ENCODE measurements at regions not wholly inside any gene's neighbourhood (a gene's known extent, or its start where the extent isn't known, plus 50 kb on each side); places are given as distances from the start of the nearest gene placed in this dataset.

DNA sequence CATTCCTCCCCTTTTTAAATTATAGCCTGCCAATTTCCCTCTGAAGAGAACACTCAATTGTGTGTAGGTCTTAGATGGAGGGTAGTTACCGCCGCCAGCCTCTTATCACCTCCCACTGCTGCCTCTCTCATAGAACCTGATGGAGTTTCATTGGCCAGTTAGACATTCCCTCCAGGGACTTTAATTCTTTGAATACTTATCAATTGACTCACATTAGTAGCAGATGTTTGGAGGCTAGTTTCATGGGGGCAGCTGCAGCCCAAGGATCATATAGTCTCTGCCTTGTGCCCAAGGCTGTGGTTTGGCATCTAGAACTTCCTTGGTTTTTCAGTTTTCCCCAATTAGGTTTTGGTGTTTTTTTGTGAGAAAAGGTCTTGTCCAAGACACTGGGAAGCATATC lies 318.9 kb upstream of the HTR2A start:
- no peaks in the 10 kb centered on the region for H3K4me1 ChIP-seq
- TF ChIP-seq EP300 (IDR thresholded peaks at IDR 0.05): no peak
- no peak for TF ChIP-seq CTCF (IDR thresholded peaks at IDR 0.05)
- TF ChIP-seq POLR2AphosphoS5 (IDR thresholded peaks at IDR 0.05): no peak
- TF ChIP-seq POLR2A (IDR thresholded peaks at IDR 0.05): no peak
- no peaks in the 10 kb centered on the region for H3K36me3 ChIP-seq
- WGBS, 2 donors: 96% methylated on average over 2 of the region's 2 CpGs
- no peaks in the 10 kb centered on the region for H3K9me3 ChIP-seq
- intact Hi-C loops (cut with DNase I): no loop called here
- no peak overlapping the region for H3K27ac ChIP-seq
- no peak for DNase-seq
- H3K27me3 ChIP-seq: no peaks in the 10 kb centered on the region
- H3K4me3 ChIP-seq: no peak overlapping the region

DNA sequence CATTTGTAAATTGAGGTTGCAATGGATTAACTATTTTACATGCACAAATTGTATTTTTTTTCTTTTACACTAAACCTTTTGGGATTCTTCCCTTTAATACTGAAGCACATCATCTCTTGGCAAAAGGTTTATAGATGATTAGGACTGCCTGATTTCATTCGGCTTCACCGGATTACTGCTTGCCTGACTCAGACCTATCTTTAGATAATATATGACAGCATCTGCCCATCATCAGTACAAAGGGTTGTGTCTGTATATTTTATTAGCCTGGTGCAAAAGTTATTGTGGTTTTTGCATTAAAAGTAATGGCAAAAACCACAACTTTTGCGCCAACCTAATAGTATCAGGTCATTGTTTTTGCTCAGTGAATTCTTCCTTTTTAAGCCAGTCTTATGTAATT lies 316.2 kb upstream of the HTR2A start:
- 94 to 95% methylated on average over 3 of the region's 3 CpGs for WGBS, 2 donors
- TF ChIP-seq CTCF (IDR thresholded peaks at IDR 0.05): no peak
- no peak for TF ChIP-seq POLR2A (IDR thresholded peaks at IDR 0.05)
- TF ChIP-seq POLR2AphosphoS5 (IDR thresholded peaks at IDR 0.05): no peak
- no peak for TF ChIP-seq EP300 (IDR thresholded peaks at IDR 0.05)
- intact Hi-C loops (cut with DNase I): no loop called here
- no peaks in the 10 kb centered on the region for H3K36me3 ChIP-seq
- H3K4me1 ChIP-seq: no peaks in the 10 kb centered on the region
- no peak overlapping the region for H3K4me3 ChIP-seq
- H3K27me3 ChIP-seq: no peaks in the 10 kb centered on the region
- no peak for DNase-seq
- H3K9me3 ChIP-seq: no peaks in the 10 kb centered on the region
- H3K27ac ChIP-seq: no peak overlapping the region

- Histone ChIP-seq H3K4me3 (no peak overlapping the region), H3K27me3 (no peaks in the 10 kb centered on the region), H3K36me3 (no peaks in the 10 kb centered on the region), H3K9me3 (no peaks in the 10 kb centered on the region), H3K27ac (no peak overlapping the region), H3K4me1 (no peaks in the 10 kb centered on the region)
- DNase-seq: no peak
- intact Hi-C loops (cut with DNase I): no loop called here
- TF ChIP-seq EP300 (IDR thresholded peaks at IDR 0.05) (no peak), POLR2A (IDR thresholded peaks at IDR 0.05) (no peak), POLR2AphosphoS5 (IDR thresholded peaks at IDR 0.05) (no peak), CTCF (IDR thresholded peaks at IDR 0.05) (no peak)
- 20 to 41% methylated on average over 5 of the region's 5 CpGs for WGBS, 2 donors
Measured at GRCh38 chr13:47211106-47211505, 314.3 kb upstream of the HTR2A start.

- no peak overlapping the region for H3K4me3 ChIP-seq
- no peak for TF ChIP-seq POLR2AphosphoS5 (IDR thresholded peaks at IDR 0.05)
- no peak for TF ChIP-seq CTCF (IDR thresholded peaks at IDR 0.05)
- TF ChIP-seq POLR2A (IDR thresholded peaks at IDR 0.05): no peak
- no peak for TF ChIP-seq EP300 (IDR thresholded peaks at IDR 0.05)
- H3K4me1 ChIP-seq: no peaks in the 10 kb centered on the region
- WGBS, 2 donors: 23 to 62% methylated on average over 3 of the region's 3 CpGs
- H3K27ac ChIP-seq: no peak overlapping the region
- H3K36me3 ChIP-seq: no peaks in the 10 kb centered on the region
- DNase-seq: no peak
- intact Hi-C loops (cut with DNase I): no loop called here
- no peaks in the 10 kb centered on the region for H3K9me3 ChIP-seq
- no peaks in the 10 kb centered on the region for H3K27me3 ChIP-seq
Measured at GRCh38 chr13:47206111-47206510, 309.3 kb upstream of the HTR2A start.

DNA sequence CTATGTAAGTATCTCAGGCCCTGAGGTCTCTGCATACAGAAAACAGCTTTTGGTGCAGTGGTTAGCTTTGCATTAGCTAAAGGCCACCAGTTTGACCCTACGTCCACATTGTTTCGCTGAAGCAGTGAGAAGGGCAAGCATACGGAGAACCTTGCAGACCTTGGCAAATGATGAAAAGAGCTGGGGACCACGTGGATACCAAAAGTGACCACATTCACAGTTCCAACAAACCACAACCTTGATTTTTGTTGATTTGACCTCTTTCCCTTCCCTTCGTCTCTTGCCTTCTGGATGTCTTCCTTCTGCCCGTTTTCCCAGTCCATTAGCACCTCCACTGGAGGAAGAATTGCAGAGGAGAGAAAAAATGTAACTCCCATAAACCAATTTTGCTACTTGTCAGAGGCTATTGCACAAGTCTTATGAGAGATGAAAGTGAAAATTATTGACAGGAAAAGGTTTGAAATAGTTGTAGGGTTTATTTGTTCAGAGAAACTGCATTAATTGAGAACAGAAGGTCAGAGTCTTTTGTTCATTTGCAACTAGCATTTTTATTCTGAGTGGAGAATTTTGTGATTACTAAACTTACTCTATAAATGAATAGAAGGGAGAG lies 293.9 kb upstream of the HTR2A start:
- no peaks in the 10 kb centered on the region for H3K27me3 ChIP-seq
- no peaks in the 10 kb centered on the region for H3K4me1 ChIP-seq
- H3K27ac ChIP-seq: no peak overlapping the region
- intact Hi-C loops (cut with DNase I): no loop called here
- WGBS, 2 donors: 67 to 77% methylated on average over 6 of the region's 6 CpGs
- H3K4me3 ChIP-seq: no peak overlapping the region
- DNase-seq: no peak
- no peaks in the 10 kb centered on the region for H3K9me3 ChIP-seq
- no peaks in the 10 kb centered on the region for H3K36me3 ChIP-seq
- TF ChIP-seq CTCF (IDR thresholded peaks at IDR 0.05) (no peak), EP300 (IDR thresholded peaks at IDR 0.05) (no peak), POLR2A (IDR thresholded peaks at IDR 0.05) (no peak)

Measured in sigmoid colon (tissue), 6 donors.